KOPT-K1 (cell line): ENCODE measurements at regions not wholly inside any gene's neighbourhood (a gene's known extent, or its start where the extent isn't known, plus 50 kb on each side); places are given as distances from the start of the nearest gene placed in this dataset.
"Not testable (repeated sequence)": the region's sequence is repeated elsewhere in the genome, so short reads cannot be mapped to it uniquely, and the experiment has no call there.

Experiments used
- H3K27ac ChIP-seq: fragments of 200-600 bp; sonication (generic); 2 replicates; pipeline ENCODE4 v1.5.1; 2016; ENCODE audit warnings: antibody characterized with exemption, mild to moderate bottlenecking, low read depth, low read length; ENCODE audit not compliant: poor library complexity, severe bottlenecking
- H3K36me3 ChIP-seq: fragments of 200-600 bp; sonication (generic); 2 replicates; pipeline ENCODE4 v1.5.1; 2017; ENCODE audit warnings: antibody characterized with exemption, mild to moderate bottlenecking, low read length, moderate library complexity; ENCODE audit not compliant: insufficient read depth
- H3K9me3 ChIP-seq: fragments of 200-600 bp; sonication (generic); 2 replicates; pipeline ENCODE4 v1.5.1; 2017; ENCODE audit warnings: antibody characterized with exemption, low read length, mild to moderate bottlenecking; ENCODE audit not compliant: insufficient read depth, poor library complexity, severe bottlenecking

DNA sequence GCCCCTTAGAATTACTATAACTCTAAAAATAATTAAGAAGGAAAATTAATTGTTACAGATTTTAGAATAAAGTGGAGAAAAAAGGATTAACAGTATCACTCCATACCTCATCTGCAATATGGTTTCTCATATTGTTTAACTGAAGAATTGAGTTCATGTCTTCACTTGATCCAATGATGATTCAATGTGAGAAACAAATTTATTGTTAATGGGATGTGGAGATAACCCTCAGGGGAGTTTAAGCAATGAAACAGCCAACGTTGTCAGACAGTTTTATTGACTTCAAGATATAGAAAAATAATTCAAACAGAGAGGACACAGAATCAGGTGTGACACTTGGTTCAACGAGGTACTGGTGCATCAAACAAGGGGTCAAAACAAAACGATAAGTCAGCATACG is 665.2 kb upstream of the ACO1 start:
- Histone ChIP-seq H3K9me3 (no peaks in the 10 kb centered on the region), H3K36me3 (no peaks in the 10 kb centered on the region), H3K27ac (no peak overlapping the region)

DNA sequence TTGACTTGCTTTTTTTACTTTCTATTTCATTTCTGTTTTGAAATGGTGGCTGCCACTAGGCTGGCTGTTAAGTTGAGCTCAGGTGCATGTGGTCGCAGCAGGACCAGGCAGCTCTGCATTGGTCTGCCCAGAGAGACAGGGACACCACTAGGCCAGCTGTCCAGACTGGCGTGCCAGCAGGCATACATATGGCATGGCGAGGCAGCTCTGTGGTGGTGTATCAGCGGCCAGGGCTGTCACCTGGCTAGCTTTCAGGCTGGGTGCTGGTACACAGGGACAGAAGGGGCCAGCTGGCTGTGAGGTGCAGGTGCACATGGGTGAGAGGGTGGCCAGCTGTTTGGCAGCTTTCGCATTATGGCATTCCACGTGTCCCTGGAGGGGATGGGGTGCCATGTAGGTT is 654.0 kb upstream of the ACO1 start:
- Histone ChIP-seq H3K27ac (no peak overlapping the region), H3K36me3 (no peaks in the 10 kb centered on the region), H3K9me3 (no peaks in the 10 kb centered on the region)

DNA sequence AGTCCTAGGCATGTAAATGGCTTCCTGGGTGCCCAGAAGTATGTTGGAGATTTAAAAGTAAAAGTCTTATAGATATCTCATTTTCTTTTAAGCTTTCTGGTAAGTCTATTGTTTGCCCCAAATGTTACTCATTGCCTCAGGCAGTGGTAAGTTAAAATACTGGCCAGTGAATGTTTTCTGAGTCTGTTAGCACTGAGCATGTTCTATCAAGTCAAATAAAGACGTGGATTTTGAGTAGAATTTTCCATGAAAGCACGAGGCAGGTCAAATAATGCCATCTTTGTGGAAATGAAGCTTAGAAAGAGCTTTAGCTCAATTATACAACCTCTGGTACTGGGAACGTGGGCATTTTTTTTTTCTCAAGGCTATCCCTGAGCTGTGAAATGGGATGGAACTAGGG is 651.3 kb upstream of the ACO1 start:
- Histone ChIP-seq H3K27ac (no peak overlapping the region), H3K9me3 (no peaks in the 10 kb centered on the region), H3K36me3 (no peaks in the 10 kb centered on the region)

DNA sequence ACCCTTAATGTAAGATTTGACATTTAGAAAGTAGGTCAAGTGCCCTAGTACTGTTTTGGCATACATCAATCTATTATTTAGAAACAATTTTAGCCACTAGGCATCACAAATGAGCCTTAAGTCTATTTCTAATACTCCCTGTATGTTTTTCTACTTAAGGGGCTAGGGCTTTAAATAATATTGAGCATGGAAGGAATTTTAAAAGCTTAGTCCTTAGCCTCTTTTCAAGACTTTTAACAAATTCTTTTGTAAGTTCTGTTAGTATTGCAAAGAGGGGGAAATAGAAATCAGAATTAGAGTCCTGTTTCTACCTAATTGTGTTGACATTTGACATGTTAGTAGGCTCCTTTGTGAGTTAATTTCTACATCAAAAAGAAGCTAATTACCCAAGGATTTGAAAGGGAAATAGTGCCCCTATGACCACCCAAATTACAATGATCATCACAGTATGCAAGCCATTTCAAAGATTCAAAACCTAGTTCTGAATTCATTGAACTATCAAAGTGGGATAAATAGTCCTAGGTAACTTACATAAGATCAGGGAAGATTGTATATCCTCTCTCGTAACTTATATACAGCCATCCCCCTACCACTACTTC is 647.8 kb upstream of the ACO1 start:
- H3K27ac ChIP-seq, result no peak overlapping the region
- H3K9me3 ChIP-seq, result no peaks in the 10 kb centered on the region
- no peaks in the 10 kb centered on the region for H3K36me3 ChIP-seq

DNA sequence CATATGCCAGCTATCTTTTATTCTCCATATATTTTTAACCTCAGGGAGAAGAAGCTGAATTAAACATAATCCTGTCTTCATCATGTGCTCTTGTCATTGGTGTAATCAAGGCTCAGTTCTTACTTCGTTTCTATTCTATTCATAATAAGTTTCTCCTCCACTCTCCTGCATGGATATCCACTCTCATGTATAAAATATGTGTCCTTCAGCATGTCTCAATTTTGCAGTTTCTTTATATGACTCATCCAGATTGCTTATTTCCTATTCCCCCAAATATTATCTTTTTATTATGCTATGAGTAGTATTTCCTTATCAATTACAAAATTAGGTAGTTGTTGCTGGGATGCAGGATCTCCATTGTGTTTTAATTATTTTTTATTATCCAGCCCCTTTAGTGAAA is 643.7 kb upstream of the ACO1 start:
- H3K9me3 ChIP-seq, result no peaks in the 10 kb centered on the region

DNA sequence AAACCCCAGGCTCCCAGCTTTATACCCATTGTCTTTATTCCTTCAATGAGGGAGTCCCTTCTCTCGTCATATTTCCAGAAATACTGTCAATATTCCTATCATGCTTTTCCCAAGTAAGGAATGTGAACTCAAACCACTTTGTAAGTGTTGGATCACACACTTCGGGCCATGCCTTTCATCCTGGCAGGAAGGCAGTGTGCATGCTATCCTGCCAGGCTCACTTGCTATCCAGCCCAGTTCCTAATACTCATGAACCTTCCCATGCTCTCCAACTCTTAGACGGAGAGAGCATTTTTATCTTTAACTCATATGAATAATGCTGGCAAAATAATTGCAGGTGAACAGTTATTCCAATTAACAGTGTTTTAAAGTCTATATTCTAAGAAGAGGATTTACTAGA is 639.9 kb upstream of the ACO1 start:
- H3K27ac ChIP-seq, result no peak overlapping the region
- no peaks in the 10 kb centered on the region for H3K9me3 ChIP-seq
- no peaks in the 10 kb centered on the region for H3K36me3 ChIP-seq

More for the DNA sequence above, 643.7 kb upstream of the ACO1 start:
- Histone ChIP-seq H3K36me3 (no peaks in the 10 kb centered on the region), H3K27ac (no peak overlapping the region)

DNA sequence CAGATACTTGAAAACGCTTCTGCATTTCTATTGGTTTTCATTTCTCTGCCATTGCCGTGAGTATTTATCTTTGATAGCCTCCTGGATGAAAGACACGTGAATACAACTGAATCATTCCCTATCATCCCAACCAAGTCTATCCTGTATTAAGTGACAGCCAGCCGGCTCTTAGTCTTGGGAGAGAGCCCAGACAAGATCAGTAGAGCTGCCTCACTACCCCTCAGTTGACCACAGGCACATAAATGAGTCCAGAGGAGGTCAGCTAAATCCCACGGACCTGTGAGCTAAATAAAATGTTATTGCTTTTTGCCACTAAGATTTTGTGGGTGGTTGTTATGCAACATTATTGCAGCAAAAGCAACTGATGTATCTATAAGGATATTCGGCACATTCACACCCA is 639.0 kb upstream of the ACO1 start:
- no peak overlapping the region for H3K27ac ChIP-seq
- H3K36me3 ChIP-seq, result no peaks in the 10 kb centered on the region
- no peaks in the 10 kb centered on the region for H3K9me3 ChIP-seq

DNA sequence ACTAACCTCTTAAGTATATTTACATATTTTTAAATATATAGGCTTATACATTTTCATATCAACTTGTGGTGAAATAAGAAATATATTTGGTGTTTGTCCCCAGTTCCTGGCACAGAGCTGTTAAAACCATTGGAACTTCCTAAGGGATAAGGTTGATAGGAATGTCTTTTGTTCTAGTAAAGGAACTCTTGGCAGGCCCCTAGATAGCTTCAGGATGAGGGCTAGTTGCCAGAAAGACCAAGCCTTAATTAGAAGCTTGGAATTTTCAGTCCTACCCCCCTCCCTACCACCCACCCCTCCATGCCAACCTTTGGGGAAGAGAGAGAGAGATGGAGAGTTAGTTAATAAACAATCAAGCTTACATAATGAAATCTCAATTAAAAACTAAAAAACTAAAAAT is 638.6 kb upstream of the ACO1 start:
- Histone ChIP-seq H3K27ac (no peak overlapping the region), H3K36me3 (no peaks in the 10 kb centered on the region), H3K9me3 (no peaks in the 10 kb centered on the region)

DNA sequence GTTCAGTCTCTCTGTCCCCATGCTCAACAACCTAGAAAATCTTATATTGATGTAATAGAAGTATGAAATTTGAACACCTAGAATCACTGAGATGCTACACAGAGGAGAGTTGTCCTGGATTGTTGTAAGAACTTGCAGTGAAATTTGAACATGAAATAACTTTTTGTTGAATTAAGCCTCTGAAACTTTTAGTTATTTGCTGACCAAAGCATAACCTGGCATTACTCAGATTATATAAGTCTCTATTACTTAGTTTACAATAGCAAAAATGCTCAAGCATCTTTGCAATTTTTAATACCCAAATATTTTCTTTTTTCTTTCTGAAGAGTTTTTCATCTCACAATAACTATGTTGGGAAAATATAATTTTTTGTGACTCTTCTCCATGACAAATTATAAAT is 630.7 kb upstream of the ACO1 start:
- Histone ChIP-seq H3K9me3 (no peaks in the 10 kb centered on the region), H3K36me3 (no peaks in the 10 kb centered on the region), H3K27ac (no peak overlapping the region)

DNA sequence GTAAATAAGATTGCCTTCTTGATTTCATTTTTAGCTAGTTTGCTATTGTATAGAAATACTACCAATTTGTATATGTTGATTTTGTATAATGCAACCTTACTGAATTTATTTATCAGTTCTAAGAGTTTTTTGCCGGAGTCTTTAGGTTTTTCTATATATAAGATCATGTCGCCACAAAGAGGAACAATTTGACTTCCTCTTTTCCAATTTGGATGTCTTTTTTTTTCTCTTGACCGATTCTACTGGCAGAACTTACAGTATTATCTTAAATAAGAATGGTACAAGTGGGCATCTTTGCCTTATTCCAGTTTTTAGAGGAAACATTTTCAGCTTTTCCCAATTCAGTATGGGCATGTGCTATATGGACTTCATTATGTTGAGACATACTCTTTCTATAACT is 624.7 kb upstream of the ACO1 start:
- Histone ChIP-seq H3K9me3 (no peaks in the 10 kb centered on the region), H3K27ac (no peak overlapping the region), H3K36me3 (no peaks in the 10 kb centered on the region)

DNA sequence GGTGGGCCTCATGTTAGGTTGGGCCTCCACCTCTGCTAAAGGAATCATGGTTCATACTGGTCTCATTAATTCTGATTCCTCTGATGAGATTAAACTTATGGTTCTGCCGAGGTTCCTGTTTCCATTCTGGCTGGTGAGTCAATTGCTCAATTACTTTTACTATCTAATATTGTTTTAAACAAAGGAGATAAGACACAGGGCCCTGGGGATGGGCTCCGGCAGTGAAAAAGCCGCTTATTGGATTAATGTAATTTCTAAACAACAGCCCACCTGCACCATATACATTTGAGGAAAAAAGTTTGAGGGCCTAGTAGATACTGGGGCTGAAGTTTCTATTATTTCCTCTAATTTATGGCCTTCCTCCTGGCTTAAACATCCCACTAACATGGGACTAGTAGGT is 610.4 kb upstream of the ACO1 start:
- H3K9me3 ChIP-seq, H3K36me3 ChIP-seq, H3K27ac ChIP-seq: not testable (repeated sequence)

DNA sequence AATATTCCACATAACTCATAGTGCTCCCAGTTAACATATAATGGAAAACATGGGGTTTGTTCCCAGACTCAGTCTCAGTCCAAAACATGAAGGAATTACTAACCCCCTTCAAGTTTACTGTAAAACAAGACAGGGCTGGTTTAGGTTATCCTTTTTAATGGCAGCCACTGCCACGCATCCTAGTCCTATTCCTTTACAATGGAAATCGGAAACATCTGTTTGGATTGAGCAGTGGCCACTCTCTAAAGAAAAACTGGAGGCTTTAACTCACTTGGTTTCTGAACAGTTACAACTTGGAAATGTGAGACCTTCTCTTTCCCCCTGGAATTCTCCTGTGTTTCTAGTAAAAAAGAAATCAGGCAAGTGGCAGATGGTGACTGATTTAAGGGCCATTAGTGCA is 609.9 kb upstream of the ACO1 start:
- no peaks in the 10 kb centered on the region for H3K36me3 ChIP-seq
- no peak overlapping the region for H3K27ac ChIP-seq
- no peaks in the 10 kb centered on the region for H3K9me3 ChIP-seq

DNA sequence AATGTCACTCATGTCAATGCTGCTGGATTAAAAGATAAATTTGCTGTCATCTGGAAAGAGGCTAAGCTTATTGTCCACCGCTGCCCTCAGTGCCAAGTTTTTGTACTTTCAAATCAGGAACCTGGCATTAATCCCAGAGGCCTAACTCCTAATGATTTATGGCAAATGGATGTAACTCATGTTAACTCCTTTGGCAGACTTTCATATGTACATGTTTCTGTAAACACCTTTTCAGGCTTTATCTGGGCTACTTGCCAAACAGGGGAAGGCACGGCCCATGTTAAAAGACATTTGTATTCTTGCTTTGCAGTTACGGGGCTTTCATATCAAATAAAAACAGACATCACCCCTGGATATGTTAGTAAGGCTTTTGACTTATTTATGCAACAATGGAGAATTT is 608.0 kb upstream of the ACO1 start:
- H3K27ac ChIP-seq, result no peak overlapping the region
- H3K9me3 ChIP-seq, result peaks cover 9% of the 10 kb centered on the region
- no peaks in the 10 kb centered on the region for H3K36me3 ChIP-seq

DNA sequence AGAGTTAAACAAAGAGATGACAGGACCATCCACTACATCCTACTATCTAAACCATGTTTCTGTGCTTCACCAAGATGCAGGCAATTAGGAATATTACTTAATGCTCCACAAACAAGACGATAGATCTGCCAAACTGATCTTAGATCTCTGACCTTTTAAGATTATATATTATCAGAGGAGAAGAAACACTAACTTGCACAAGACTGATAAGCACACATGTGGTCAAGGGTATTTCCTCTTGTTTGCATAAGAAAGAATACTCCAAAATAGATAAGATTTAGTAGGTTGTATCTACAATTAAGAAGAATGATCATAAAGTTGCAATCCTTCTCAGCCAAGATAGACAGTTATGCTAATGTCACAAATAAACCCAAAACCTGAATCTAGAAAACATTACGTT is 601.0 kb upstream of the ACO1 start:
- no peak overlapping the region for H3K27ac ChIP-seq
- peaks cover 9% of the 10 kb centered on the region for H3K9me3 ChIP-seq
- no peaks in the 10 kb centered on the region for H3K36me3 ChIP-seq

DNA sequence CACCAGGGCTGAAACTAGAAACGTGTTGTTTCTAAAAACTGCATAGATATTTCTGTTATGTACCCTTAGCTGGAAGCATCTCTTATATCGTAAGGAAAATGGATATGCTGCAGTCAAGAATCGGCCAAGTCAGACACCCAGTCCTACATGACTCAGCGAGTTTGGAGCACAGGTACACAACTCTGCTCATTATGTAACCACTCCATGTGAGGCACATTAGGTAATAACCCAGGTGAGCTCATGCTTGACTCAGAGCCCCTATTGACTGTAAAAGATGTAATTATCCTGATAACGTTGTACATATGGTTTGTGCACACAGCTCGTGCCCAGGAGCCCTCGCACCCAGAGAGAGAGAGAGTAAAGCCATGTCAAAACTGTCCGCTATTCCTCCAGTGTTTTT is 593.7 kb upstream of the ACO1 start:
- Histone ChIP-seq H3K9me3 (no peaks in the 10 kb centered on the region), H3K27ac (no peak overlapping the region), H3K36me3 (no peaks in the 10 kb centered on the region)

DNA sequence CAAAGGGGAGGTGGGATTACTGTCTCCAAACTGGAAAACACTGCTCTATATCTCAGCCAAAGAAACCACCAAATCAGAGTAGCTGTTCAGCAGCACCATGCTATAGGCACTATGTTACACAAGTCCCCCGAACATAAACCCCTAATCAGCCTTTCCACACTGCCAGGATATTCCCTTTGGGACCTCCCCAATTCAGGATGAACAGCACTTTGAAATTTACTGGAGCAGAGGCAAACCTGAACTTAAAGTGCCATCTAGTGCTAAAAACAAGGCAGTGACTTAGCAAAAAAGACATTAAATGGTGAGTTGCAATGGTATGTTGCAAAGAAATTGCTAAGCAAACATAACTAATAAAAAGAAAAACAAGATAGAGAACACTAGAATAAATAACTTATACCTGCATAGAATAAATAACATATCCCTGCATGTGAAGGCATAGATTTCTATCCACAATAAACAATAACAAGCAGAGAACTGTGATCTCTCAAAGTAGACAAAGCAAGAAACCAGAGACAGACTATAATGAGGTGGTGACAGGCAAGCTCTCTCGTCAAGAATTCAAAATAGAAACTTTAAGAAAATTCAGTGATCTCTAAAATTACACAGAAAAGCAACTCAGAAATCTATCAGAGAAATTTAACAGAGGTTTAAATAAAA is 584.4 kb upstream of the ACO1 start:
- no peaks in the 10 kb centered on the region for H3K36me3 ChIP-seq
- no peak overlapping the region for H3K27ac ChIP-seq
- no peaks in the 10 kb centered on the region for H3K9me3 ChIP-seq
